ENCODE measurements at regions not wholly inside any gene's neighbourhood (a gene's known extent, or its start where the extent isn't known, plus 50 kb on each side); places are given as distances from the start of the nearest gene placed in this dataset.

GRCh38 chr3:22490747-22491146 is 712.4 kb upstream of the UBE2E2 start:
- TF ChIP-seq EP300 (IDR thresholded peaks at IDR 0.05; ENCODE audit: low read depth) (no peak), CTCF (IDR thresholded peaks at IDR 0.05) (no peak), POLR2A (IDR thresholded peaks at IDR 0.05) (no peak)
